ENCODE measurements at regions not wholly inside any gene's neighbourhood (a gene's known extent, or its start where the extent isn't known, plus 50 kb on each side); places are given as distances from the start of the nearest gene placed in this dataset.

DNA sequence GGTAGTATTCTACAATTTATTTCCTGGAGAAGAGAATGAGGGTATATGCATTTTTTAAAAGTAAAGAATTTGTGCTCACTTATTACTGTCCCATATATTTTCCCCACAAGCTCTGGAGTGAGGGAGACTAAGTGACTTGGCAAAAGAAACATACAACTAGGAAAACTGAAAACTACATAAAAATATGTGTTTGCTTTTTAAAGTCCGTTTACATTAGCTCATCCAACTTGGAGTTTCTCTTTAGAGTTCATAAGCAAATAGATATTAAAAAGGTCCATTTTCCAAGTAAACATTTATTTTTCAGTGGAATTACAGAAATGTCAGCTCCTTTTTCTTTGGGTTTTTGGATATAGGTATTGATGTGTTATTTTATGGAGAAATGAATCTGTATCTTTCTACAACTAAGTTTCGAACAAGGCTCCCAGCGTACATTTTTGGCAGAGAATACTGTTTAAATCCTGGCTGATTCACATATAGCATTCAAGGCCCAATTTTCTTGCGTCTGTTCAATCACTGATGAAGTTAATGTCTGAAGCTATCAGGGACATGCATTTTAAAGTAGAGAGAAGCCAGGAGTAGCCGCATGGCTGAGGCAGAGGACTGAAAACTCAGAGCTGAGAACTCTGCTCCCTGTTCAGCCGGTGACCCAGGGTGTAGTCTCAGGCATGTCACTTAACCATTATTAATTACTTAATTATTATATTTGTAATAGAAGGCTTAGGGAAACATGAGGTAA is 729.4 kb downstream of the EFNB2 start:
- H4K20me1 ChIP-seq (replicated peaks in 1 of 2; ENCODE audit: control insufficient read depth in 1 of 2, insufficient read depth in 2 of 2, low read length in 2 of 2) = no peaks in the 10 kb centered on the region
- H3K4me2 ChIP-seq (ENCODE audit: insufficient read depth in 1 of 2, low read depth in 2 of 2, low read length in 2 of 2) = no peak overlapping the region
- FAIRE-seq = no peak
- no peaks in the 10 kb centered on the region for H3K36me3 ChIP-seq (ENCODE audit: control insufficient read depth in 2 of 4, insufficient read depth in 4 of 4, low read length in 3 of 4)
- no peak overlapping the region for H3K56ac ChIP-seq (replicated peaks; ENCODE audit: insufficient read length, low read depth, low read length)
- no peak overlapping the region for H3K14ac ChIP-seq (ENCODE audit: insufficient read length)
- H4K8ac ChIP-seq (ENCODE audit: extremely low read depth, insufficient read depth, low read length) = no peak overlapping the region
- no peaks in the 10 kb centered on the region for H3K79me1 ChIP-seq (ENCODE audit: low read depth, low read length)
- H3K18ac ChIP-seq (ENCODE audit: extremely low read depth, low read length) = no peak overlapping the region
- no peak overlapping the region for H2BK120ac ChIP-seq (replicated peaks; ENCODE audit: low read depth, low read length)
- H3K4ac ChIP-seq (replicated peaks; ENCODE audit: insufficient read length, low read depth, low read length) = no peak overlapping the region
- H3K4me1 ChIP-seq (replicated peaks in 1 of 4; ENCODE audit: control insufficient read depth in 3 of 4, insufficient read depth in 4 of 4, low read length in 3 of 4) = no peaks in the 10 kb centered on the region
- ChIA-PET CTCF (ENCODE audit: partially characterized antibody) (no interaction called here), POLR2A (ENCODE audit: partially characterized antibody) (no interaction called here)
- no peak for DNase-seq (ENCODE audit: low read depth in 1 of 2, low spot score in 2 of 2)
- H3K27me3 ChIP-seq (replicated peaks in 1 of 4; ENCODE audit: control insufficient read depth in 3 of 4, extremely low read depth in 1 of 4, insufficient read depth in 3 of 4, low read length in 3 of 4) = no peaks in the 10 kb centered on the region
- H2BK5ac ChIP-seq (ENCODE audit: low read depth, low read length) = no peak overlapping the region
- TF ChIP-seq TBP (IDR thresholded peaks at IDR 0.05; ENCODE audit: low read depth, low read length) = no peak
- H2BK20ac ChIP-seq (ENCODE audit: low read length) = no peak overlapping the region
- no peak overlapping the region for H3K9ac ChIP-seq (replicated peaks in 1 of 4; ENCODE audit: extremely low read depth in 1 of 4, low read depth in 3 of 4, low read length in 3 of 4)
- H3K9me3 ChIP-seq (ENCODE audit: insufficient read depth in 2 of 2, low read depth in 1 of 2, low read length in 1 of 2) = no peaks in the 10 kb centered on the region
- H2AFZ ChIP-seq (ENCODE audit: low read length) = no peak overlapping the region
- no peak overlapping the region for H3K23ac ChIP-seq (ENCODE audit: insufficient read length)
- no peak overlapping the region for H2AK5ac ChIP-seq (ENCODE audit: low read depth, low read length)
- H4K91ac ChIP-seq (replicated peaks; ENCODE audit: insufficient read length, low read length) = no peak overlapping the region
- no peak overlapping the region for H2BK12ac ChIP-seq (ENCODE audit: low read depth, low read length)
- no peaks in the 10 kb centered on the region for H3K79me2 ChIP-seq (ENCODE audit: control insufficient read depth in 1 of 2, insufficient read depth in 2 of 2, low read length in 2 of 2)
- WGBS, 2 experiments (ENCODE audit: extremely low coverage in 1 of 2, insufficient coverage in 1 of 2, insufficient read length in 1 of 2, insufficient replicate concordance in 2 of 2, low coverage in 1 of 2, low lambda C conversion rate in 2 of 2, missing lambda C conversion rate in 1 of 2) = 92% methylated on average over 6 of the region's 6 CpGs; no CpG with 5 or more reads in 1 of the 2 experiments
- H3K27ac ChIP-seq (ENCODE audit: low read depth, low read length) = no peak overlapping the region
- no peak overlapping the region for H3K4me3 ChIP-seq (ENCODE audit: extremely low read depth in 1 of 4, insufficient read depth in 2 of 4, low read depth in 3 of 4, low read length in 4 of 4)
- no peak overlapping the region for H4K5ac ChIP-seq (ENCODE audit: insufficient read length, low read depth, low read length)
- H2BK15ac ChIP-seq (ENCODE audit: low read length) = no peak overlapping the region
- no peaks in the 10 kb centered on the region for H3K23me2 ChIP-seq (ENCODE audit: low read depth, low read length)
